ENCODE measurements at regions not wholly inside any gene's neighbourhood (a gene's known extent, or its start where the extent isn't known, plus 50 kb on each side); places are given as distances from the start of the nearest gene placed in this dataset.

GRCh38 chr4:160194716-160195115, 1091.8 kb downstream of the RAPGEF2 start:
- no peaks in the 10 kb centered on the region for H3K9me3 ChIP-seq (ENCODE audit: control insufficient read depth, insufficient read depth, low read depth, low read length)
- no peaks in the 10 kb centered on the region for H3K4me1 ChIP-seq (ENCODE audit: control insufficient read depth, insufficient read depth, low read length)
- TF ChIP-seq SIN3A (IDR thresholded peaks at IDR 0.05; ENCODE audit: borderline replicate concordance, insufficient read depth, low read depth, low read length) (no peak), POLR2AphosphoS5 (IDR thresholded peaks at IDR 0.05; ENCODE audit: low read depth, low read length) (no peak), TCF7L2 (IDR thresholded peaks at IDR 0.05; ENCODE audit: low read depth, low read length) (no peak), REST (IDR thresholded peaks at IDR 0.05; ENCODE audit: insufficient read depth in 1 of 2, low read depth in 2 of 2, low read length in 1 of 2) (no peak)
- TF ChIP-seq, protein P1, sequence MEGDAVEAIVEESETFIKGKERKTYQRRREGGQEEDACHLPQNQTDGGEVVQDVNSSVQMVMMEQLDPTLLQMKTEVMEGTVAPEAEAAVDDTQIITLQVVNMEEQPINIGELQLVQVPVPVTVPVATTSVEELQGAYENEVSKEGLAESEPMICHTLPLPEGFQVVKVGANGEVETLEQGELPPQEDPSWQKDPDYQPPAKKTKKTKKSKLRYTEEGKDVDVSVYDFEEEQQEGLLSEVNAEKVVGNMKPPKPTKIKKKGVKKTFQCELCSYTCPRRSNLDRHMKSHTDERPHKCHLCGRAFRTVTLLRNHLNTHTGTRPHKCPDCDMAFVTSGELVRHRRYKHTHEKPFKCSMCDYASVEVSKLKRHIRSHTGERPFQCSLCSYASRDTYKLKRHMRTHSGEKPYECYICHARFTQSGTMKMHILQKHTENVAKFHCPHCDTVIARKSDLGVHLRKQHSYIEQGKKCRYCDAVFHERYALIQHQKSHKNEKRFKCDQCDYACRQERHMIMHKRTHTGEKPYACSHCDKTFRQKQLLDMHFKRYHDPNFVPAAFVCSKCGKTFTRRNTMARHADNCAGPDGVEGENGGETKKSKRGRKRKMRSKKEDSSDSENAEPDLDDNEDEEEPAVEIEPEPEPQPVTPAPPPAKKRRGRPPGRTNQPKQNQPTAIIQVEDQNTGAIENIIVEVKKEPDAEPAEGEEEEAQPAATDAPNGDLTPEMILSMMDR (IDR thresholded peaks at IDR 0.05): no peak
- H3K27me3 ChIP-seq (ENCODE audit: control insufficient read depth, insufficient read depth, low read length): no peaks in the 10 kb centered on the region
- ATAC-seq (no peak), DNase-seq (ENCODE audit: low read depth, low spot score) (no peak)
- intact Hi-C loops (cut with micrococcal nuclease; ENCODE audit: unreplicated experiment) (no loop called here), in situ Hi-C loops (cut with HindIII; ENCODE audit: low pct_unique_long_range_greater_than_20kb, low sequenced_read_pairs) (no loop called here)
- ChIA-PET CTCF (no interaction called here), POLR2A (no interaction called here)
- no TSS peak for BruUV-seq (replicated peaks)
- H3K4me3 ChIP-seq (ENCODE audit: low read depth in 2 of 2, low read length in 2 of 2): no peak overlapping the region
- no peak overlapping the region for H3K27ac ChIP-seq (ENCODE audit: low read length)
- no peaks in the 10 kb centered on the region for H3K36me3 ChIP-seq (ENCODE audit: control insufficient read depth, insufficient read depth, low read length)

DNA sequence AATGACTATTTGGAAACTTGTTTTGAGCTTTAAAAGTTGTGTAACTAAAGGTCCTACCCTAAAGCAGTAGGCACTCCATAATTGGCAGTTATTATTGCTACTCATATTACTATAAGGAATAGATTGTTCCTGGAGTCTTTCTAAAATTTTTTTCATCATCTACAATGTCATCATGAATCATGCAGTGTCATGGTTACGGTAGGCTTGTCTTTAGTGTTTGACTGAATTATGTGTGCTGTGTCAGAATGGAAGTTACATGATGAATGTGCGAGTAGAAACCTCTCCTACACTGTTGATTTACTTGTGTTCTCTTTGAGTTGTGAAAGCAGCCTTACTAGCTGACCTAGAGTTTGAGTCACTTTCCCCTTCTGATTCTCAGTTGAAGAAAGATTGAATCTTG, 1099.9 kb downstream of the RAPGEF2 start:
- Histone ChIP-seq H3K27ac (ENCODE audit: low read length) (no peak overlapping the region), H3K27me3 (ENCODE audit: control insufficient read depth, insufficient read depth, low read length) (no peaks in the 10 kb centered on the region), H3K4me1 (ENCODE audit: control insufficient read depth, insufficient read depth, low read length) (no peaks in the 10 kb centered on the region), H3K4me3 (ENCODE audit: low read depth in 2 of 2, low read length in 2 of 2) (no peak overlapping the region), H3K36me3 (ENCODE audit: control insufficient read depth, insufficient read depth, low read length) (no peaks in the 10 kb centered on the region), H3K9me3 (ENCODE audit: control insufficient read depth, insufficient read depth, low read depth, low read length) (no peaks in the 10 kb centered on the region)
- in situ Hi-C loops (cut with HindIII; ENCODE audit: low pct_unique_long_range_greater_than_20kb, low sequenced_read_pairs): no loop called here
- ChIA-PET POLR2A (no interaction called here), CTCF (no interaction called here)
- intact Hi-C loops (cut with micrococcal nuclease; ENCODE audit: unreplicated experiment): no loop called here
- TF ChIP-seq, protein P1 (IDR thresholded peaks at IDR 0.05): no peak
- TF ChIP-seq SIN3A (IDR thresholded peaks at IDR 0.05; ENCODE audit: borderline replicate concordance, insufficient read depth, low read depth, low read length) (no peak), POLR2AphosphoS5 (IDR thresholded peaks at IDR 0.05; ENCODE audit: low read depth, low read length) (no peak), TCF7L2 (IDR thresholded peaks at IDR 0.05; ENCODE audit: low read depth, low read length) (no peak)
- ATAC-seq (no peak), DNase-seq (ENCODE audit: low read depth, low spot score) (no peak)
- no TSS peak for BruUV-seq (replicated peaks)

Measured in Panc1 (cell line).